Keratinocyte (primary cell): ENCODE measurements at regions not wholly inside any gene's neighbourhood (a gene's known extent, or its start where the extent isn't known, plus 50 kb on each side); places are given as distances from the start of the nearest gene placed in this dataset.

ENCODE experiments used
- CTCF ChIP-seq, 3 experiments: IDR thresholded peaks in 1 of 3; conservative IDR thresholded peaks in 1 of 3; optimal IDR thresholded peaks in 1 of 3; 2 replicates in 2 of 3; 3 replicates in 1 of 3; pipeline versions ENCODE3 to v1.5.1; 2011; ENCODE audit warnings: low read length in 3 of 3, mild to moderate bottlenecking in 3 of 3, moderate library complexity in 2 of 3, control low read depth in 1 of 3, inconsistent platforms in 1 of 3; ENCODE audit not compliant: insufficient read depth in 2 of 3; ENCODE audit errors: extremely low read depth in 1 of 3
- EZH2 ChIP-seq: IDR thresholded peaks from one replicate; pipeline ENCODE4 v1.6.1; 2012; ENCODE audit warnings: inconsistent platforms, mild to moderate bottlenecking, low read length, moderate library complexity

- TF ChIP-seq CTCF (optimal IDR thresholded peaks at IDR 0.05 in 1 of 3, IDR thresholded peaks at IDR 0.05 in 1 of 3, conservative IDR thresholded peaks at IDR 0.05 in 1 of 3; ENCODE audit: extremely low read depth in 1 of 3, insufficient read depth in 2 of 3, low read length in 3 of 3) (no peak), EZH2 (no peak)
These were observed 254.4 kb upstream of the PMFBP1 start for GRCh38 chr16:72426386-72426785.
